ENCODE measurements at regions not wholly inside any gene's neighbourhood (a gene's known extent, or its start where the extent isn't known, plus 50 kb on each side); places are given as distances from the start of the nearest gene placed in this dataset.

DNA sequence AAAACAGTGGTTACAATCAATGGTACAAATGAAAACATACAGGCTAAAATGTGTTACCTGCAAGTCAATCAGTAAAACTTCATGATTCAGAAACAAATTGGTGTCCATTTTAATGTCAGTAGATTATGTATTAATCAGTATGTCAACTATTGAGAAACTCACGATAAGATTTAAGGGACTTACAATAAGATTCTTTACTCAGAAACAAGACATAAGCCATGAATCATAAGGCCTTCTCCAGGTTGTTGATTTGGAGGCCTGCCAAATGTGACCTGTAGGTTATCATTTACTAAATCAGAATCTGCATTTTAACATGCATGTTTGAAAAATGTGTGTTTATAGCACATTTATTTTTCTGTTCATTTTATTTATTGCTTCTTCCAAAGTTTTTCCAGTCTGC, 623.1 kb downstream of the CCDC85A start:
- TF ChIP-seq, protein P1, sequence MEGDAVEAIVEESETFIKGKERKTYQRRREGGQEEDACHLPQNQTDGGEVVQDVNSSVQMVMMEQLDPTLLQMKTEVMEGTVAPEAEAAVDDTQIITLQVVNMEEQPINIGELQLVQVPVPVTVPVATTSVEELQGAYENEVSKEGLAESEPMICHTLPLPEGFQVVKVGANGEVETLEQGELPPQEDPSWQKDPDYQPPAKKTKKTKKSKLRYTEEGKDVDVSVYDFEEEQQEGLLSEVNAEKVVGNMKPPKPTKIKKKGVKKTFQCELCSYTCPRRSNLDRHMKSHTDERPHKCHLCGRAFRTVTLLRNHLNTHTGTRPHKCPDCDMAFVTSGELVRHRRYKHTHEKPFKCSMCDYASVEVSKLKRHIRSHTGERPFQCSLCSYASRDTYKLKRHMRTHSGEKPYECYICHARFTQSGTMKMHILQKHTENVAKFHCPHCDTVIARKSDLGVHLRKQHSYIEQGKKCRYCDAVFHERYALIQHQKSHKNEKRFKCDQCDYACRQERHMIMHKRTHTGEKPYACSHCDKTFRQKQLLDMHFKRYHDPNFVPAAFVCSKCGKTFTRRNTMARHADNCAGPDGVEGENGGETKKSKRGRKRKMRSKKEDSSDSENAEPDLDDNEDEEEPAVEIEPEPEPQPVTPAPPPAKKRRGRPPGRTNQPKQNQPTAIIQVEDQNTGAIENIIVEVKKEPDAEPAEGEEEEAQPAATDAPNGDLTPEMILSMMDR (IDR thresholded peaks at IDR 0.05) = no peak
- TF ChIP-seq POLR2A (IDR thresholded peaks at IDR 0.05) = no peak
